Right lobe of liver (tissue), 6 donors: ENCODE measurements at regions not wholly inside any gene's neighbourhood (a gene's known extent, or its start where the extent isn't known, plus 50 kb on each side); places are given as distances from the start of the nearest gene placed in this dataset.

Source experiments
- ATAC-seq, 4 donors: fragments of 200-7000 bp; cut with Tn5 transposase; one replicate each; pipeline ENCODE4 v1.9.1; 2020; ENCODE audit warnings: mild to moderate bottlenecking in 4 of 4, moderate library complexity in 4 of 4
- DNase-seq, 3 donors: peaks; one replicate each; pipeline ENCODE4 v3.0.0-alpha.2; 2020
- H3K27ac ChIP-seq, 3 donors: fragments of 200-600 bp; one replicate each; pipeline ENCODE4 v1.8.0; 2022
- H3K27me3 ChIP-seq, 2 donors: fragments of 200-600 bp; one replicate each; pipeline ENCODE4 v1.8.0; 2022
- H3K36me3 ChIP-seq, 4 donors: fragments of 200-600 bp; sonication (generic) in 1 of 4; one replicate each; pipeline versions ENCODE4 v1.5.1 to v1.8.0; 2017 to 2022; ENCODE audit warnings: control low read depth in 1 of 4
- H3K4me1 ChIP-seq, 4 donors: fragments of 200-600 bp; sonication (generic) in 1 of 4; one replicate each; pipeline versions ENCODE4 v1.5.1 to v1.8.0; 2017 to 2022; ENCODE audit warnings: control low read depth in 1 of 4
- H3K4me3 ChIP-seq, 3 donors: fragments of 200-600 bp; one replicate each; pipeline ENCODE4 v1.8.0; 2022
- H3K9me3 ChIP-seq, 4 donors: fragments of 200-600 bp; sonication (generic) in 1 of 4; one replicate each; pipeline versions ENCODE4 v1.5.1 to v1.8.0; 2017 to 2022; ENCODE audit warnings: control low read depth in 1 of 4
- POLR2A ChIP-seq: fragments of 450-650 bp; IDR thresholded peaks from one replicate; pipeline ENCODE4 v1.6.1; 2017; ENCODE audit warnings: antibody characterized with exemption, mild to moderate bottlenecking
- WGBS: methylation state at CpG from one replicate; pipeline ENCODE4 v1.1.6; 2018; ENCODE audit warnings: low coverage, low lambda C conversion rate; ENCODE audit not compliant: insufficient coverage; ENCODE audit errors: missing lambda C conversion rate; 5-methylcytosine and 5-hydroxymethylcytosine counted together
- intact Hi-C, 2 donors: fragments of 100-400 bp; cut with DNase I; formaldehyde crosslinking; loops; one replicate each; pipeline versions ENCODE4 v1.11.2 to v1.14.1; 2022
- TF ChIP-seq, protein P1 (sequence below), 4 donors: fragments of 200-600 bp in 3 of 4; fragments of 450-650 bp in 1 of 4; IDR thresholded peaks; one replicate each; pipeline versions ENCODE4 v1.5.1 to v1.8.0; 2016 to 2022; ENCODE audit warnings: antibody characterized with exemption in 4 of 4, mild to moderate bottlenecking in 2 of 4
- donor health status: DM: no; HTN: yes; CAD: no.
- donor health status: DM: no; HTN: no; CAD: no.
- donor health status: DM: no; HTN: no; CAD: no.
- donor health status: DM: no; HTN: yes; CAD: no.
- donor health status: DM: no; HTN: yes; CAD: no.

DNA sequence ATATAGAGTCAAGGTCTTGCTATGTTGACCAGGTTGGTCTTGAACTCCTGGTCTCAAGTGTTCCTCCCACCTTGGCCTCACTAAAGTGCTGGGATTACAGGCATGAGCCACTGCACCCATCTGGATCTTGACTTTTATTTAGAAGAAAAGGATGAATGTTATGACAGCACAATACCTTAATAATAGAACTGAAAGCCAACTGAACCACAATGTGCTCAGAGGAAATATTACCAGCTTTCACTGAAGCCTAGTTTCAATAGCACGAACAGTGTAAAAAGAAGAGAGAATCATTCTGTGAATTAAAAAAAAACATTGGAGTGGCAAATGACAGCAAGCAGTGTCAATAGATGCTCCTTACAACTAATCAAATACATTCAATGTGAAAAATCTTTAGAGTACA is 239.2 kb upstream of the RMST start:
- H3K27me3 ChIP-seq, result no peaks in the 10 kb centered on the region
- ATAC-seq (no peak), DNase-seq (no peak)
- TF ChIP-seq, protein P1, sequence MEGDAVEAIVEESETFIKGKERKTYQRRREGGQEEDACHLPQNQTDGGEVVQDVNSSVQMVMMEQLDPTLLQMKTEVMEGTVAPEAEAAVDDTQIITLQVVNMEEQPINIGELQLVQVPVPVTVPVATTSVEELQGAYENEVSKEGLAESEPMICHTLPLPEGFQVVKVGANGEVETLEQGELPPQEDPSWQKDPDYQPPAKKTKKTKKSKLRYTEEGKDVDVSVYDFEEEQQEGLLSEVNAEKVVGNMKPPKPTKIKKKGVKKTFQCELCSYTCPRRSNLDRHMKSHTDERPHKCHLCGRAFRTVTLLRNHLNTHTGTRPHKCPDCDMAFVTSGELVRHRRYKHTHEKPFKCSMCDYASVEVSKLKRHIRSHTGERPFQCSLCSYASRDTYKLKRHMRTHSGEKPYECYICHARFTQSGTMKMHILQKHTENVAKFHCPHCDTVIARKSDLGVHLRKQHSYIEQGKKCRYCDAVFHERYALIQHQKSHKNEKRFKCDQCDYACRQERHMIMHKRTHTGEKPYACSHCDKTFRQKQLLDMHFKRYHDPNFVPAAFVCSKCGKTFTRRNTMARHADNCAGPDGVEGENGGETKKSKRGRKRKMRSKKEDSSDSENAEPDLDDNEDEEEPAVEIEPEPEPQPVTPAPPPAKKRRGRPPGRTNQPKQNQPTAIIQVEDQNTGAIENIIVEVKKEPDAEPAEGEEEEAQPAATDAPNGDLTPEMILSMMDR (IDR thresholded peaks at IDR 0.05), result no peak
- TF ChIP-seq POLR2A, result no peak
- 36% methylated on average over 1 of the region's 1 CpG for WGBS
- intact Hi-C loops, result no loop called here
- H3K27ac ChIP-seq, result no peak overlapping the region
- H3K36me3 ChIP-seq, result no peaks in the 10 kb centered on the region
- no peaks in the 10 kb centered on the region for H3K9me3 ChIP-seq
- H3K4me1 ChIP-seq, result no peaks in the 10 kb centered on the region
- H3K4me3 ChIP-seq, result no peak overlapping the region

DNA sequence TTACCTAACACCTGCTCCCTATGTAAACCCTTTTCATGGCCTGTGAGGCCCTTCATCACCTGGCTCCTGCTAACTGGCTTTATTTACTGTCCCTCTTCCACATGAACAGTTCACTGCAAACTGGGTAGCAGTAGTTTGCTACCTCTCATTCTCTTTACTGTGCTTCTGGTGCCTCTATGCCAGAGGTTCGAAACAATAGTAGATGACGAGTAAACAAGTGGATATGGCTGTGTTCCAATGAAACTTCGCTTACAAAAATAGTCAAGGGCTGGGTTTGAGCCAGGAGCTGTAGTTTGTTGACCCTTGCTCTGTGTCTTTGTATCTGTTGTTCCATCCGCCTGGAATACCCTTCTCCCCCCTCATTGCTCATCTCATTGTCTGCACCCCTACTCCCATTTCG is 233.6 kb upstream of the RMST start:
- no peak overlapping the region for H3K4me3 ChIP-seq
- DNase-seq (no peak), ATAC-seq (peak in 1 of 4 donors; percentile 34)
- no peaks in the 10 kb centered on the region for H3K36me3 ChIP-seq
- intact Hi-C loops, result no loop called here
- TF ChIP-seq, protein P1 (IDR thresholded peaks at IDR 0.05), result no peak
- no peak for TF ChIP-seq POLR2A
- H3K4me1 ChIP-seq, result no peaks in the 10 kb centered on the region
- WGBS, result 44% methylated on average over 5 of the region's 5 CpGs
- no peaks in the 10 kb centered on the region for H3K9me3 ChIP-seq
- H3K27ac ChIP-seq, result no peak overlapping the region
- no peaks in the 10 kb centered on the region for H3K27me3 ChIP-seq

DNA sequence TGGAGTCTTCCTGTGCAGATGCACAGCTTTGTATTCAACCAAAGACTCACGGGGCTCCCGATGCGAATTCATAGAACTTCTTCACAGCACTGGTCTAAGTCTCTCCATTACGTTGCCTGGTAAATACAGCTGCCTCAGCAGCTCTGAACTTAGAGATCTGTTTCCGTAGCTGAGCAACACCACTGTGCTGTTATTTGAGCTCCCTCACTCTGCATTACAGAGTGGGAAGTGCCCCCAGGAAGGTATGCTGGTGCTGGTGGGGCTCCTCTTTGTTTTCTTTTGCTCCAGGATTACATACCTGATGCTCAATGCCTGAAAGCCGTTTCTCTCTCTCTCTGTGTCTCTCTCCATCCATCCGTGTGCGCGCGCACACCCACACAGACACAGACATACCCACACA is 227.5 kb upstream of the RMST start:
- no peak overlapping the region for H3K27ac ChIP-seq
- H3K9me3 ChIP-seq, result no peaks in the 10 kb centered on the region
- H3K36me3 ChIP-seq, result no peaks in the 10 kb centered on the region
- DNase-seq (no peak), ATAC-seq (no peak)
- H3K4me3 ChIP-seq, result no peak overlapping the region
- intact Hi-C loops, result no loop called here
- TF ChIP-seq, protein P1 (IDR thresholded peaks at IDR 0.05), result no peak
- no peak for TF ChIP-seq POLR2A
- no peaks in the 10 kb centered on the region for H3K4me1 ChIP-seq
- no peaks in the 10 kb centered on the region for H3K27me3 ChIP-seq
- WGBS, result 72% methylated on average over 10 of the region's 10 CpGs

DNA sequence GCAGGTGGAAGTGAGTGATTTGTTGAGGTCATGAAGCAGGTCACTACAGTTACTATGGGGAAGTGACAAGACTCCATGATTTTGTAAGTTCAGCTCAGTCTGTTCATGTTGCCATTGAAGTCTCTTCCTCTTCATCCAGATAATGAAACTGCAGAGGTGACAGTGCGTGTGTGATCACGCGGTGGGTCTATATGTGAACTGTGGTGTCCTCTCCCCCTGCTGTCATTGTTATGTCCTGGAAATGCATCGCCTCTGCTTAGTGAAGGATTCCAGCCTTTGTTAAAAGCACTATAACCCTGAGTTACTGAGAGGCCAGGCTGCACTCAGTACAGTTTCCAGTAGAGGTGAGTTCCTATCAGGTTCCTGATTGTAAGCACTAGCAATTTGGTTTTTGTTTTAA is 216.2 kb upstream of the RMST start:
- Histone ChIP-seq H3K4me3 (no peak overlapping the region), H3K9me3 (no peaks in the 10 kb centered on the region), H3K27me3 (no peaks in the 10 kb centered on the region), H3K36me3 (no peaks in the 10 kb centered on the region), H3K27ac (no peak overlapping the region), H3K4me1 (no peaks in the 10 kb centered on the region)
- DNase-seq (no peak), ATAC-seq (no peak)
- TF ChIP-seq, protein P1 (IDR thresholded peaks at IDR 0.05), result no peak
- TF ChIP-seq POLR2A, result no peak
- WGBS, result 73% methylated on average over 4 of the region's 4 CpGs
- intact Hi-C loops, result no loop called here

DNA sequence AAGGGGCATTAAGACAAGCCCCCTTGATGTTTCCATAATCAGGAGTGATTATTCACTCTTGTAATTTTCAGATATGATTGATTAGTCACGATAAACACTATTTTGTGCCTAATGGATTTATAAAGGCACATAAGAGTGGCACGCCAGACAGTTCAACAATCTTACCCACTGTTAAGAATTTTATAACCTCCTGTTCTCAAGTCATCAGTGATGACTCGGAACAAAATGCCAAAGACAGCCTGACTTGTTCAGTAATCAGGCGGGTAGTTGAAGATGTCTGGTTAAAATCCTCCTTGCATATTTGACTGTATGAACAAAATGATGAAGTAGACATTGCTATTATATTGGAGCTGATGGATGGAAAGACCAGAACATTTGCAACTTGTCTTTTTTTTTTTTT is 212.1 kb upstream of the RMST start:
- Histone ChIP-seq H3K4me1 (no peaks in the 10 kb centered on the region), H3K4me3 (no peak overlapping the region), H3K27me3 (no peaks in the 10 kb centered on the region), H3K36me3 (no peaks in the 10 kb centered on the region), H3K9me3 (no peaks in the 10 kb centered on the region), H3K27ac (no peak overlapping the region)
- 77% methylated on average over 4 of the region's 4 CpGs for WGBS
- DNase-seq (no peak), ATAC-seq (no peak)
- intact Hi-C loops, result no loop called here
- TF ChIP-seq, protein P1 (IDR thresholded peaks at IDR 0.05), result no peak
- no peak for TF ChIP-seq POLR2A
